ENCODE measurements at regions not wholly inside any gene's neighbourhood (a gene's known extent, or its start where the extent isn't known, plus 50 kb on each side); places are given as distances from the start of the nearest gene placed in this dataset.

GRCh38 chr4:30956916-30957315, 236.7 kb downstream of the PCDH7 start:
- TF ChIP-seq CREB1 (IDR thresholded peaks at IDR 0.05; ENCODE audit: low read depth) (no peak), TAF1 (IDR thresholded peaks at IDR 0.05; ENCODE audit: low read depth) (no peak), MAX (IDR thresholded peaks at IDR 0.05) (no peak), YY1 (IDR thresholded peaks at IDR 0.05; ENCODE audit: low read depth) (no peak)
